Activated naive CD8-positive, alpha-beta T cell treated with anti-CD3 and anti-CD28 coated beads, Interleukin-2, amount 50 U/mL, for 24 hours (primary cell): ENCODE measurements at regions not wholly inside any gene's neighbourhood (a gene's known extent, or its start where the extent isn't known, plus 50 kb on each side); places are given as distances from the start of the nearest gene placed in this dataset.
A peak's percentile ranks its signal among the peaks of the same experiment; 100 is the strongest.
"Not testable (repeated sequence)": the region's sequence is repeated elsewhere in the genome, so short reads cannot be mapped to it uniquely, and the experiment has no call there.

ENCODE experiments used
- ATAC-seq: fragments of 150-1000 bp; cut with Tn5 transposase; one replicate; pipeline ENCODE4 v1.10.0; 2021
- DNase-seq: peaks from one replicate; pipeline ENCODE4 v3.0.0; 2021
- H3K27ac Mint-ChIP-seq: one replicate; pipeline ENCODE4 v1.8.0; 2021; ENCODE audit warnings: mild to moderate bottlenecking, mixed read lengths
- H3K27me3 Mint-ChIP-seq: one replicate; pipeline ENCODE4 v1.8.0; 2021; ENCODE audit warnings: mixed read lengths
- H3K36me3 Mint-ChIP-seq: one replicate; pipeline ENCODE4 v1.8.0; 2021; ENCODE audit warnings: low read depth, mixed read lengths
- H3K4me1 Mint-ChIP-seq: one replicate; pipeline ENCODE4 v1.8.0; 2021; ENCODE audit warnings: mixed read lengths
- H3K4me3 Mint-ChIP-seq: one replicate; pipeline ENCODE4 v1.8.0; 2021; ENCODE audit warnings: mild to moderate bottlenecking, moderate library complexity, mixed read lengths
- H3K9me3 Mint-ChIP-seq: one replicate; pipeline ENCODE4 v1.8.0; 2021; ENCODE audit warnings: mixed read lengths

DNA sequence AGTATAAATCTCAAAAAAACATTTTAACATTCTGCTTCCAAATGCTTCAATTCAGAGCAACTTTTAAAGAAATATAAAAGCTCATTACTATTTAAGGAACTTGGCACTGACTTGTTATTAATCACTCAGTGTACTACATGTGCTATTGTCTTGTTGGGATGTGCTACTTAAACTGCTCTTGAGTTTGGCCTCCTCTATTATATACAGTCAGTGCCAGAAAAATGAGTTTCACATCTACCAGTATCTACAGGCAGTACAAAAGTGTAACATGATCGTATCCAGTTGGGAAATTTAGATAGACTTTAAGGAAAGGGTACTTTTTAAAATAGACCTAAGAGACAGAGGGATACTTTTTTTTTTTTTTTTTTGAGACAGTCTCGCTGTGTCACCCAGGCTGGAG is 627.3 kb upstream of the SLC35B3 start:
- no peaks in the 10 kb centered on the region for H3K27me3 Mint-ChIP-seq
- H3K4me1 Mint-ChIP-seq, result no peaks in the 10 kb centered on the region
- no peak for ATAC-seq
- H3K9me3 Mint-ChIP-seq, result peaks cover 6% of the 10 kb centered on the region
- no peaks in the 10 kb centered on the region for H3K36me3 Mint-ChIP-seq
- DNase-seq, result no peak
- no peak overlapping the region for H3K27ac Mint-ChIP-seq
- H3K4me3 Mint-ChIP-seq, result no peak overlapping the region

DNA sequence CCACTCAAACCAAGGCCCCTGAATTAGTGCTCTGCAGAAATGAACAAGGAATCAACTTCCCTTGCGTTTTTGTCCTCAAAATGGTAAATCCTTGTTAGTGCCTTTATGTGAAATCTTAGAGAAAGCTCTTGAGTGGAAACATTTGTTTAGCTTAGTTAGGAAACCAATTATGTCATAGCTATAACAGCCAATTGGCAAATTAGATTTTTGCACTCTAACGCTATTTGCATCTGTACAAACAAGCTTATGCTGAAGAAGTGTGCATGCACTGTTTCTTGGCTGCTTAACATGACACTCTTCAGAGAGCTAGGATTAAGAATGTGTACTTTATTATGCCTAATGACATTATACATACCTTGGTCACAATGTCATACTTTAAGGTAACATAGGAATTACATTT is 622.6 kb upstream of the SLC35B3 start:
- H3K4me3 Mint-ChIP-seq, result no peak overlapping the region
- H3K9me3 Mint-ChIP-seq, result peaks cover 6% of the 10 kb centered on the region
- H3K36me3 Mint-ChIP-seq, result no peaks in the 10 kb centered on the region
- H3K27me3 Mint-ChIP-seq, result no peaks in the 10 kb centered on the region
- ATAC-seq (no peak), DNase-seq (no peak)
- H3K4me1 Mint-ChIP-seq, result no peaks in the 10 kb centered on the region
- H3K27ac Mint-ChIP-seq, result no peak overlapping the region

DNA sequence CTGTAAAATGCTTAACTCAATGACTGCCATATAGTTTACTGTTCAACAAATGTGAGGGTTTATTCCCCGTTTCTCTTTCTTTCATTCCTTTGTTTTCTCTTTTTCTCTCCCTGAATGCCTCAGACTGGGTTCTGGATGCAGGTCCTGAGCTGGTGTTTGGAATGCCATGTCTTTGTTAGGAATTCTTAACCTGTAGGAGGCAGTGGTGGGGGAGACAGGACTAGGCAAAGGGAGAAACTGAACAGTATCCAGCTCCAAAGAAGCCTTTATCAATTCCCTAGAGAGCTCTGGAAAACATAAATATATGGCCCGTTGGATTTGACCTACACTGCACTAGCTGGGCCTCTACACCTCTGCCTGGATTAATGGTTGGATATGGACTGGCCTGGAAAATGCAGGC is 621.2 kb upstream of the SLC35B3 start:
- H3K9me3 Mint-ChIP-seq, result no peaks in the 10 kb centered on the region
- no peaks in the 10 kb centered on the region for H3K27me3 Mint-ChIP-seq
- DNase-seq, result no peak
- no peak overlapping the region for H3K27ac Mint-ChIP-seq
- ATAC-seq, result no peak
- no peak overlapping the region for H3K4me3 Mint-ChIP-seq
- H3K36me3 Mint-ChIP-seq, result no peaks in the 10 kb centered on the region
- no peaks in the 10 kb centered on the region for H3K4me1 Mint-ChIP-seq

DNA sequence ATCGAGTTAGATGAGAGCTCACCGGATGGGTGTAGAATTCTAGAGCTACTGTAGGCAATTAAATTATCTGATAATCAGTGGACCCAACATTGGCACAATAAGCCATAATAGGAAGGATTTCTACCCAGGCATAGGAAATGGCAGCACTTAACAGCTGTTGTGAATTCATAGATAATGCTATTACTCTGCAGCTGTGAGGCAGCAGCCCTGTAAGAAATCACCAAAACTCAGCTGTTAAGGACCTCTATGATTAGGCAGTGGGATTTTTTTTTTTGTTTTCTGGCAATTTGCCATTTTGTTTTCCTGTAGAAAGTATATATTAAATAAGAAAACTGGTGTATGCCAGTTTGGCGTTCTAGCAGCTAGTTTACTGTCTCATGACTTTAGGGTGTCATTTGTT is 609.1 kb upstream of the SLC35B3 start:
- ATAC-seq (no peak), DNase-seq (no peak)
- peaks cover 10% of the 10 kb centered on the region for H3K9me3 Mint-ChIP-seq
- no peak overlapping the region for H3K4me3 Mint-ChIP-seq
- no peaks in the 10 kb centered on the region for H3K36me3 Mint-ChIP-seq
- H3K27ac Mint-ChIP-seq, result no peak overlapping the region
- H3K27me3 Mint-ChIP-seq, result no peaks in the 10 kb centered on the region
- H3K4me1 Mint-ChIP-seq, result no peaks in the 10 kb centered on the region

DNA sequence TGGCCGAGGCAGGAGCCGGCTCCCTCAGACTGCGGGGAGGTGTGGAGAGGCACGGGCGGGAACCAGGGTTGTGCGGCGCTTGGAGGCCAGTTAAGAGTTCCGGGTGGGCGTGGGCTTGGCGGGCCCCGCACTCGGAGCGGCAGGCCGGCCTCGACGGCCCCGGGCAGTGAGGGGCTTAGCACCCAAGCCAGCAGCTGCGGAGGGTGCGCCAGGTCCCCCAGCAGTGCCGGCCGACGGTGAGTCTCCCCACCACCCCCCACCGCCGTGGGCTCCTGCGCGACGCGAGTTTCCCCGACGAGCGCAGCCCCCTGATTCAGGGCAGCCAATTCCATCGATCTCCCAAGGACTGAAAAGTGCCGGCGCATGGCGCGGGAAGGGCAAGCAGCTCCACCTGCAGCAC is 605.4 kb upstream of the SLC35B3 start:
- Mint-ChIP-seq H3K27ac (no peak overlapping the region), H3K4me3 (no peak overlapping the region), H3K36me3 (no peaks in the 10 kb centered on the region), H3K9me3 (peaks cover 10% of the 10 kb centered on the region), H3K4me1 (no peaks in the 10 kb centered on the region), H3K27me3 (no peaks in the 10 kb centered on the region)
- DNase-seq (no peak), ATAC-seq (no peak)

DNA sequence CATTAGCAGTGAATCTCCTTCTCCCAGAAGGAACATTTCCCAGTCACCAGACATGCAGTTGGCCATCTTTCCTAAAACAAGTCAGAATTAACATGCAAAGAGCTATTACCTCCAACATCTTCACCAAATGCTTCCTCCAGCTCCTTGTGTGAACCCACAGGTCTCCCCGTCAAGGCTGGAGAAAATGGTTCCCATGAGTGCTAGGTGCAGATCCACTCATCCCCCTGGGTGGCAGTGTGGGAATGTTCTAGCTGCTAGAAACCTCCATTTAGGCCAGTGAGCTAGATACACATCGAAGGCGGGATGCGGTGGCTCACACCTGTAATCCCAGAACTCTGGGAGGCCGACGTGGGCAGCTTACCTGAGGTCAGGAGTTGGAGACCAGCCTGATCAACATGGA is 603.9 kb upstream of the SLC35B3 start:
- H3K4me1 Mint-ChIP-seq, result no peaks in the 10 kb centered on the region
- no peak overlapping the region for H3K27ac Mint-ChIP-seq
- no peak overlapping the region for H3K4me3 Mint-ChIP-seq
- no peak for DNase-seq
- no peaks in the 10 kb centered on the region for H3K27me3 Mint-ChIP-seq
- ATAC-seq, result no peak
- peaks cover 10% of the 10 kb centered on the region for H3K9me3 Mint-ChIP-seq
- no peaks in the 10 kb centered on the region for H3K36me3 Mint-ChIP-seq

GRCh38 chr6:9028086-9028485 is 592.7 kb upstream of the SLC35B3 start:
- no peak overlapping the region for H3K4me3 Mint-ChIP-seq

GRCh38 chr6:9025796-9026394 is 590.5 kb upstream of the SLC35B3 start:
- H3K27me3 Mint-ChIP-seq, result peaks cover 2% of the 10 kb centered on the region

More at GRCh38 chr6:9028086-9028485, 592.7 kb upstream of the SLC35B3 start:
- DNase-seq, result no peak
- peaks cover 4% of the 10 kb centered on the region for H3K4me1 Mint-ChIP-seq
- H3K9me3 Mint-ChIP-seq, result peaks cover under 1% of the 10 kb centered on the region
- no peak overlapping the region for H3K27ac Mint-ChIP-seq
- ATAC-seq, result no peak
- no peaks in the 10 kb centered on the region for H3K36me3 Mint-ChIP-seq
- peaks cover 2% of the 10 kb centered on the region for H3K27me3 Mint-ChIP-seq

GRCh38 chr6:9025228-9025627 is 589.9 kb upstream of the SLC35B3 start:
- Mint-ChIP-seq H3K4me3 (peak overlapping the region; percentile 22), H3K27me3 (peaks cover 2% of the 10 kb centered on the region)
- ATAC-seq, result no peak

More at GRCh38 chr6:9025796-9026394, 590.5 kb upstream of the SLC35B3 start:
- H3K4me3 Mint-ChIP-seq, result no peak overlapping the region
- H3K9me3 Mint-ChIP-seq, result no peaks in the 10 kb centered on the region
- ATAC-seq (no peak), DNase-seq (no peak)
- peaks cover 4% of the 10 kb centered on the region for H3K4me1 Mint-ChIP-seq
- no peak overlapping the region for H3K27ac Mint-ChIP-seq
- H3K36me3 Mint-ChIP-seq, result no peaks in the 10 kb centered on the region

DNA sequence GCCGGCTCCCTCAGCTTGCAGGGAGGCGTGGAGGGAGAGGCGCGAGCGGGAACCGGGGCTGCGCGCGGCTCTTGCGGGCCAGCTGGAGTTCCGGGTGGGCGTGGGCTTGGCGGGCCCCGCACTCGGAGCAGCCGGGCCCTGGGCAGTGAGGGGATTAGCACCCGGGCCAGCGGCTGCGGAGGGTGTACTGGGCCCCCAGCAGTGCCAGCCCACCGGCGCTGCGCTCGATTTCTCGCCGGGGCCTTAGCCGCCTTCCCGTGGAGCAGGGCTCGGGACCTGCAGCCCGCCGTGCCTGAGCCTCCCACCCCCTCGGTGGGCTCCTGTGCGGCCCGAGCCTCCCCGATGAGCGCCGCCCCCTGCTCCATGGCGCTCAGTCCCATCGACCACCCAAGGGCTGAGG is 588.9 kb upstream of the SLC35B3 start:
- not testable (repeated sequence) for H3K27me3 Mint-ChIP-seq, ATAC-seq, H3K9me3 Mint-ChIP-seq, H3K4me1 Mint-ChIP-seq, DNase-seq, H3K4me3 Mint-ChIP-seq, H3K27ac Mint-ChIP-seq, H3K36me3 Mint-ChIP-seq

More at GRCh38 chr6:9025228-9025627, 589.9 kb upstream of the SLC35B3 start:
- H3K36me3 Mint-ChIP-seq, result no peaks in the 10 kb centered on the region
- peak; percentile 3 for DNase-seq
- H3K9me3 Mint-ChIP-seq, result no peaks in the 10 kb centered on the region
- H3K4me1 Mint-ChIP-seq, result peaks cover 4% of the 10 kb centered on the region
- peak overlapping the region; percentile 46 for H3K27ac Mint-ChIP-seq

DNA sequence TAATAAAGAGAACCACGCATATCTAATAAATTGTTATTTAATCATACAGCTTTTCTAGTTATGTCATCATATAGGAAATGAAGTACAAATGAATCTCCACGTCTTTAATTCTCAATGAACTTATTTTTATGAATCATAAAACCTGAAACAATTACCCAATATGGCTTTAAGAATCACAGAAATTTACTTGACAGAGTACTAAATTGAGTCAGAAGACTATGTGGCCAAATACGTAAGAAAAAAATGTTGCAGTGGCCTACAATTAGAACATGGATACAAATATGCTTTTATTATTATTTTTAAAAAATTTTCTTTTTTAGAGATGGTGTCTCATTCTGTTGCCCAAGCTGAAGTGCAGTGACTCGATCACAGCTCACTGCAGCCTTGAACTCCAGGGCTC is 584.7 kb upstream of the SLC35B3 start:
- no peak for ATAC-seq
- Mint-ChIP-seq H3K9me3 (no peaks in the 10 kb centered on the region), H3K4me3 (no peak overlapping the region)

DNA sequence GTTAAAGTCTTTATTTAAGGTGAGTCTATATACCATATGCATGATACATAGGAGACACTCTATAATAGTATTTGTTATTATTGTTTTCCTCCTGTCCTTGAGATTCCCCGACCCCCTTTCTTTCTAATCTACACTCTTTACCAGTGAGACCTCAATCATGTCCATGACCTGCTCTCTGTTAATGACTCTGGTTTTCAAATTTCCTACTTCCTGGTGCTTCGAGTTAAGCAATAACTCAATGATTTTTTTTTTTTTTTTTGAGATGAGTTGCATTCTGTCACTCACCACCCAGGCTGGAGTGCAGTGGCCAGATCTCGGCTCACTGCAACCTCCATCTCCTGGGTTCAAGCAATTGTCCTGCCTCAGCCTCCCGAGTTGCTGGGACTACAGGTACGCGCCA is 574.6 kb upstream of the SLC35B3 start:
- DNase-seq (no peak), ATAC-seq (no peak)
- H3K27me3 Mint-ChIP-seq, result no peaks in the 10 kb centered on the region
- H3K4me1 Mint-ChIP-seq, result no peaks in the 10 kb centered on the region
- peaks cover 5% of the 10 kb centered on the region for H3K9me3 Mint-ChIP-seq
- H3K27ac Mint-ChIP-seq, result no peak overlapping the region
- no peaks in the 10 kb centered on the region for H3K36me3 Mint-ChIP-seq
- no peak overlapping the region for H3K4me3 Mint-ChIP-seq

More for the DNA sequence above, 584.7 kb upstream of the SLC35B3 start:
- no peak overlapping the region for H3K27ac Mint-ChIP-seq
- H3K36me3 Mint-ChIP-seq, result no peaks in the 10 kb centered on the region
- DNase-seq, result no peak
- no peaks in the 10 kb centered on the region for H3K27me3 Mint-ChIP-seq
- peaks cover under 1% of the 10 kb centered on the region for H3K4me1 Mint-ChIP-seq

DNA sequence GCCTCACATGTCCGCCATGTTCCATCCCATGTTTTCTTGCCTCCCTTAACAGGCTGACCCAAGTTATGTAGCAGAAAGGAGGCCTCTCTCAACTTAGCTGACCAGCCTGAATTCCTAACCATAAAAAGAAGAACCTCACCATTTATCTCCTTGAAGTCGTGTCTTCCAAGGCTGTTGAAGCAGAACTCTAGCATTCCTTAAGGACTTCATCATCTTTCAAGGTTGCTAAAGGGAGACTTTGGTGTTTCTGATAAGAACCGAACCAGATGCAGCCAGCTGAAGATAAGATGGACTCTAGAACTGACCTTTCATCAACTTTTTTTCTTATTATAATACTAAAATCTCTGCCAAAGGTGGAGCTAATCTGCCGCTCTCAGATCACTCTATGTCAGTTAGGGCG is 571.7 kb upstream of the SLC35B3 start:
- H3K27me3 Mint-ChIP-seq, result no peaks in the 10 kb centered on the region
- DNase-seq (no peak), ATAC-seq (no peak)
- no peak overlapping the region for H3K27ac Mint-ChIP-seq
- no peak overlapping the region for H3K4me3 Mint-ChIP-seq
- no peaks in the 10 kb centered on the region for H3K4me1 Mint-ChIP-seq
- peaks cover 5% of the 10 kb centered on the region for H3K9me3 Mint-ChIP-seq
- no peaks in the 10 kb centered on the region for H3K36me3 Mint-ChIP-seq

- Mint-ChIP-seq H3K4me1 (no peaks in the 10 kb centered on the region), H3K36me3 (no peaks in the 10 kb centered on the region), H3K9me3 (peaks cover 5% of the 10 kb centered on the region), H3K27ac (no peak overlapping the region), H3K4me3 (no peak overlapping the region), H3K27me3 (peaks cover 3% of the 10 kb centered on the region)
- DNase-seq (no peak), ATAC-seq (no peak)
These were observed 567.5 kb upstream of the SLC35B3 start for GRCh38 chr6:9002833-9003232.

DNA sequence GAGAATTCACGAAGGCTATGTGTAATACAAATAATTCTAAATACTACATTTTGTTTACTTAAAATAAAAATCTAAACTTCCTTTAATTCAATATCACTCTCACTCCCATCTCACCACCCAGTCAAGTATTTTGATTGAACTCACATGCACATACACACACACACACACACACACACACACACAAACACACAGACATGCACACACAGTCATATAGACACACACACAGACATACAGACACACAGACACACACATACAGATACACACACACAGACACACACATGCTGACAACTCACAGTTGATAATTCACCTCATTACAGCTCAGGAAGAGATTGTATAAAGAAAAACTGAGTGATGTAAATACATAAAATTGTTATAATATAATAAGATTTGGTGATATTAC is 559.8 kb upstream of the SLC35B3 start:
- H3K9me3 Mint-ChIP-seq, result no peaks in the 10 kb centered on the region
- no peak for DNase-seq
- no peak overlapping the region for H3K27ac Mint-ChIP-seq

GRCh38 chr6:8993111-8993510 is 557.8 kb upstream of the SLC35B3 start:
- Mint-ChIP-seq H3K9me3 (no peaks in the 10 kb centered on the region), H3K36me3 (no peaks in the 10 kb centered on the region), H3K4me3 (no peak overlapping the region), H3K27ac (no peak overlapping the region), H3K27me3 (no peaks in the 10 kb centered on the region), H3K4me1 (no peaks in the 10 kb centered on the region)
- DNase-seq (no peak), ATAC-seq (no peak)

More for the DNA sequence above, 559.8 kb upstream of the SLC35B3 start:
- Mint-ChIP-seq H3K27me3 (peaks cover under 1% of the 10 kb centered on the region), H3K4me3 (no peak overlapping the region), H3K36me3 (no peaks in the 10 kb centered on the region), H3K4me1 (no peaks in the 10 kb centered on the region)
- no peak for ATAC-seq
